ENCODE measurements at regions not wholly inside any gene's neighbourhood (a gene's known extent, or its start where the extent isn't known, plus 50 kb on each side); places are given as distances from the start of the nearest gene placed in this dataset.
A peak's percentile ranks its signal among the peaks of the same experiment; 100 is the strongest.

DNA sequence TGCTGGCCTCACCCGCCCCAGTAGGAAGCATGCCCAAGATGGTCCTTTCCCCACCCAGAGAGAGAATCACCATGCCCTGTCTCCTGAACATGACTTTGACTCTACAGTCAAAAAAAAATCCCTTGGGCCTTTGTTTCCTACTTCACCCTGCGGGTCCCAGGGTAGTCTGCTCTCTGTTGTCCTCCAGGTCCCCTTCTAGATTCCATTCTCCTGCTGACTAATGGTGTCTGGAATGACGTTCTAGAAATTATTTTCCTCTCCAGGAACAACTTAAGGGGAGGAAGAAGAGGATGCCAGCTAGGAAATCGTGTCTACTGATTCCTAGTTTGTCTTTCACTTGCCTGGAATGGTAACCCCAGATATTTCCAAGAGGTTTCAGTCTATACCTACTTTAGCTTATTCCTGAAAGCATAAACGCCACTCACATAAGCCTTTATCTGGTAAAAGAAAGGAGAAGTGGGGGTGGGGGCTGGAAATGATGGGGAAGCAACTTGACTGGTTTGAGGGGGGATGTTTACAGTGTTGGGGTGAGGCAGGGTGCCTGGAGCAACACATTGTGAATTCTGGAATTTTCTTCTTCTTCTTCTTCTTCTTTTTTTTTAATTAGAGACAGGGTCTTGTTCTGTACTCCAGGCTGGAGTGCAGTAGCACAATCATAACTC is 93.9 kb downstream of the SNX18 start:
- DNase-seq (ENCODE audit: low spot score) = no peak

GRCh38 chr5:54610197-54610944 is 92.8 kb downstream of the SNX18 start:
- peak; percentile 64 for DNase-seq (ENCODE audit: low spot score)

DNA sequence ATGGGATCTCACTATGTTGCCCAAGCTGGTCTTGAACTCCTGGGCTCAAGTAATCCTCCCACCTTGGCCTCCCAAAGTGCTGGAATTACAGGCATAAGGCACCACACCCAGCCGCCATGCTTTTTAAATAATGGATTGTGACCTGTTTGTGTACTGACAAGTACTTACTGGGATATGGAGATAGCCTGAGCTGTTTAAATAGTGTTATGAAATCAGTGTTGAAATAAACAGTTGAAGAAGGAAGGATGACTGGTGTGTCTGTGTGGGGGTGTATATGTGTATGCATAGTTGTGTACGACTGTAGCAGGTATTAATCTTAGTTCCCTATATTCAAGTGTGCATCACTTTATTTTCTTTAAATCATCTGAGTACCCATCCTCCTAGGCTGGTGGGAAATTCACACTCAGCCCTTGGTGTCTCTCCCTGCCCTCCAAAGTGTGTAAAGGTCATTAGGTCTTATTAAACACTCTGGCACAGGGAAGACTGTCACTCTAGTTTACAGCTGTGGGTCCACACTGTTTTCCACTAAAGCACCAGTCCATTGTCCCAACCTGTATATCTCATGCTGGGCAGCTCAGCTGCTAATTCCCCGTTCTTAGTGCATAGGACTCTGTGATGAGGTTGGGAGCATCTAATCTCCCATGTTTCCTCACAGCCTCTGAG is 91.0 kb downstream of the SNX18 start:
- no peak for DNase-seq (ENCODE audit: low spot score)

DNA sequence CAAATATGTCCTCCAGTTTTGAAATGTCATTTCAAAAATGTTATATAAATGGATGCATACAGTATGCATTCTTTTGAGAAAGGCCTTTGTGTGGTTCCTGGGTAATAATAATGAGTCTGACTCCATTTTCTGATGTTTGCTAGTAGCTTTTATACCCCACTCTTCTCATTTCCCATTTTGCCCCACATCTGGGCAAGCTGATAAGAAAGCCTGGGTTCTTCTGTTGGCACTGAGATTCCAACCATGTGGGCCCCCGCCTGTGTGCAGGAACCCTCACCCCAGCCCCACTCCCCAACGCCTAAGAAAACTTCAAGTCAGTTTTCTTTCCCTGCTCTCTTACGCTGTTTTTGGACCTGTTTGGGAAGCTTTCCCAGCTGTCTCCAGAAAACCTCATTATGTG is 89.4 kb downstream of the SNX18 start:
- DNase-seq (ENCODE audit: low spot score) = no peak

DNA sequence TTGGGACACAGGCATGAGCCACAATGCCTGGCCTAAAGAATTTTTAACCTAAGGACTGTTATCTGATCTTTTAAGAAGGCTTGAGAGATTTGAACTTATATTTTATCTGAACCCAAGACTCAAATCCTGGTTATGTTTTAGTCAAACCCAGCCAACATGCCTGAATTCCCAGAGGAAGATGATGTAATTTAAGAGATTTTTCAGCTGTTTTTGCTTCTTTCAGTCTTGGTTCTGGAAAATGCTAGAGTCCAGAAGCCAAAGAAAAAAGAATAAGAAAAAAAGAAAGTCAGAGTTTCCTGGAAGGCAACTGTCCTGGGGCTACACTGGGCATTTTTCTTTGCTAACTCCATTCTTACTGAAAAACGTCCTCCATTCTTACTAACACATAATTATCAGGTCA is 85.8 kb downstream of the SNX18 start:
- DNase-seq (ENCODE audit: low spot score) = no peak

DNA sequence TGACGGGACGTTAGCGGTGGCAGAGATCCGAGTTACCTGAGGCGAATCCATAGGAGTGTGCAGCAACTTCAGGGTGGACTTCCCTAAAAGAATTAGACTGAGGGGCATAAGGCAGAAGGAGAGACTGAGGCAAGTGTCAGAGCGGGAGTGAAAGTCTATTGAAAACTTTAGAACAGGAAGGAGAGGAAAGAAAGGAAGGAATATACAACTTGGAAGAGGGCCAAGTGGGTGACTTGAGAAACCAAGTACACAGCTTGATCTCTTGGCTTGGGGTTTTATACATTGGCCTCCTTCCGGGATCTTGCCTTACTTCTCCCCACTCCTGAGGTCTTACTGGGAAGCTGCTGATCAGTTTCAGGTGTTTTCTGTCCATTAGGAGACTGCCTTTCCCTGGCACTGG is 84.9 kb downstream of the SNX18 start:
- no peak for DNase-seq (ENCODE audit: low spot score)

DNA sequence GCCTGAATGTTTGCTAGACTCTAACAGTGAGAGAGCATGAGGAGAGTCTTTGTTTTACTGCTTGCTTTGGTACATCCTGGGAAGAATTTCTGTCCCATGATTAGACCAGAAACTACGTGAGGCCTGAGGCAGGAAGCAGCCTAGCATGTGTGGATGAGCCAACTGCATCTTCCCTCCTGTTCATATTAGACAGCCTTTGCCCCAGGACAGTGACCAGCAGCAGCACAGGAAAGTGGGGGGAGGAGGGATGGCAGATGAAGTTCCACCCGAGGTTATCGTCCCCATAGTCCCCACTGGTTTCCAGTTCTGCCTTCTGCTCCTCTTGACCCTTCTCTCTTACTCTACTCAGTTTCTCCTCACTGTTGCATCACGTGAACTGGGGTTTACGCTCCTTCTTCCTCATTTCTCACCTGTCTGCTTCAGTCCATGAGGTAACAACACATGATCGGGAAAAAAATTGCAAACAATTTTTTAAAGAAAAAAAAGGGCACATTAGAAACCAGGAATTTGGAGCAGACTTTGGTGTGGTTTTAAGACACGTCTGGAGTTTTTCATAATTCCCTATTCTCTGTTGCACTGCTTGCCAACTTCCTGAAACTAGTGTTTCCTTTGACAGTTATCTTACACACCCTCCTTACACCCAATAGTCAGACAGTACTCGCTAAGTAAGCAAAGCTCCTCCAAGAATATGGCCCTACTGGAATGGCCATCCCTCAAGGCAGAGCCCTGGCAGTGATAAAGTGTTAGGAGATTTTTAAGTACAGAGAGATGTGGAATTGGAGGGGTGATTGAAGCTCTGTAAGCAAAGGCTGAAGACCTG is 84.1 kb downstream of the SNX18 start:
- no peak for DNase-seq (ENCODE audit: low spot score)

Data from CD4-positive, alpha-beta T cell treated with Interleukin-6 at 100 ng/mL for 8 hours (primary cell).